ENCODE measurements at regions not wholly inside any gene's neighbourhood (a gene's known extent, or its start where the extent isn't known, plus 50 kb on each side); places are given as distances from the start of the nearest gene placed in this dataset.
A peak's percentile ranks its signal among the peaks of the same experiment; 100 is the strongest.

DNA sequence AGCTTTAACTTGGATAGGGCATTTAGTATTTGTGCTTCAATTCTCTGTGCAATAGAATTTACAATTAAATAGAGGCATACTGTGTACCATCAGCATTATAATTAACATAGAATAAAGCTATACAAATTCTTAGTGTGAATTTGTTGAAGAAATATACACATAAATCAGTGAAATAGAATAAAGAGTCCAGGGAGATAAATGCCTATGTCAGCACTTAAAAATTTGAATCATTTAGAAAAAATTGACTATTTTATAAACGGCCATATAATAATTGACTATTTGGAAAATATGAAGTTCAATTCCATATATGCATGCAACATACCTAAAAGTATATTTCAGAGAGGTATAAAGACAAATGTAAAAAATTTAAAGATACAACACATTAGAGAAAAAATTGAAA is 348.7 kb downstream of the NR4A2 start:
- FAIRE-seq (no peak), ATAC-seq (no peak), DNase-seq (ENCODE audit: extremely low read depth in 1 of 4, low spot score in 3 of 4) (no peak)
- H3K4me3 ChIP-seq: no peak overlapping the region
- no peaks in the 10 kb centered on the region for H3K36me3 ChIP-seq (ENCODE audit: control insufficient read depth, insufficient read depth, low read length)
- no peak overlapping the region for H2AFZ ChIP-seq (ENCODE audit: low read depth, low read length)
- H3K9me1 ChIP-seq (ENCODE audit: control insufficient read depth, insufficient read depth, low read length): no peaks in the 10 kb centered on the region
- TF ChIP-seq TAF9B (IDR thresholded peaks at IDR 0.05; ENCODE audit: partially characterized antibody) (no peak), NFRKB (IDR thresholded peaks at IDR 0.05; ENCODE audit: low read depth) (no peak), C11orf30 (IDR thresholded peaks at IDR 0.05; ENCODE audit: low read depth) (peak; percentile 35; the same call in 1 of the 2 replicates), ZNF282 (CRISPR knock-in tag; IDR thresholded peaks at IDR 0.05) (no peak), ATF2 (CRISPR knock-in tag; IDR thresholded peaks at IDR 0.05) (no peak), FOXJ3 (CRISPR knock-in tag; IDR thresholded peaks at IDR 0.05) (no peak), ARID1B (IDR thresholded peaks at IDR 0.05) (no peak), ZNF668 (CRISPR knock-in tag; IDR thresholded peaks at IDR 0.05) (no peak), PHB2 (IDR thresholded peaks at IDR 0.05; ENCODE audit: low read depth) (no peak), ZNF217 (CRISPR knock-in tag; IDR thresholded peaks at IDR 0.05) (no peak), MAFK (IDR thresholded peaks at IDR 0.05; ENCODE audit: low read length) (peak; percentile 85), MAFF (IDR thresholded peaks at IDR 0.05; ENCODE audit: low read length) (peak; percentile 66), ZNF583 (CRISPR knock-in tag; IDR thresholded peaks at IDR 0.05) (no peak), RFX5 (IDR thresholded peaks at IDR 0.05; ENCODE audit: low read depth, low read length) (no peak), PTRF (tag; IDR thresholded peaks at IDR 0.05) (no peak), EWSR1 (IDR thresholded peaks at IDR 0.05; ENCODE audit: borderline replicate concordance, low read depth, partially characterized antibody) (no peak), ZNF316 (IDR thresholded peaks at IDR 0.05) (peak; percentile 82), MAFG (tag; conservative IDR thresholded peaks at IDR 0.05) (peak; percentile 47)
- in situ Hi-C loops (cut with MboI) (no loop called here), intact Hi-C loops (cut with micrococcal nuclease) (no loop called here)
- ChIA-PET POLR2A (no interaction called here), CTCF (ENCODE audit: low intra/inter-chr PET ratio) (no interaction called here)
- H3K79me2 ChIP-seq (ENCODE audit: control insufficient read depth, insufficient read depth, low read length): no peaks in the 10 kb centered on the region
- H3K4me2 ChIP-seq (ENCODE audit: insufficient read depth, low read length): no peak overlapping the region
- H3K9me3 ChIP-seq (replicated peaks; ENCODE audit: control insufficient read depth, insufficient read depth, low read depth, low read length): no peaks in the 10 kb centered on the region
- no peak overlapping the region for H3K9ac ChIP-seq (ENCODE audit: insufficient read depth in 1 of 2, low read depth in 2 of 2, low read length in 2 of 2)
- no peaks in the 10 kb centered on the region for H3K4me1 ChIP-seq (replicated peaks in 1 of 2; ENCODE audit: control insufficient read depth in 2 of 2, insufficient read depth in 2 of 2, low read length in 2 of 2)
- no peak overlapping the region for H3K27ac ChIP-seq (ENCODE audit: extremely low read depth, low read depth, low read length)
- no peaks in the 10 kb centered on the region for H4K20me1 ChIP-seq (replicated peaks; ENCODE audit: control insufficient read depth, insufficient read depth, low read length)
- no peaks in the 10 kb centered on the region for H3K27me3 ChIP-seq (ENCODE audit: control insufficient read depth in 2 of 2, insufficient read depth in 2 of 2, low read length in 2 of 2)
- BruUV-seq (replicated peaks): no TSS peak
- 0% methylated on average over 1 of the region's 1 CpG for WGBS (ENCODE audit: insufficient coverage, low coverage, missing lambda C conversion rate)

Data from K562 (cell line).